ENCODE measurements at regions not wholly inside any gene's neighbourhood (a gene's known extent, or its start where the extent isn't known, plus 50 kb on each side); places are given as distances from the start of the nearest gene placed in this dataset.

DNA sequence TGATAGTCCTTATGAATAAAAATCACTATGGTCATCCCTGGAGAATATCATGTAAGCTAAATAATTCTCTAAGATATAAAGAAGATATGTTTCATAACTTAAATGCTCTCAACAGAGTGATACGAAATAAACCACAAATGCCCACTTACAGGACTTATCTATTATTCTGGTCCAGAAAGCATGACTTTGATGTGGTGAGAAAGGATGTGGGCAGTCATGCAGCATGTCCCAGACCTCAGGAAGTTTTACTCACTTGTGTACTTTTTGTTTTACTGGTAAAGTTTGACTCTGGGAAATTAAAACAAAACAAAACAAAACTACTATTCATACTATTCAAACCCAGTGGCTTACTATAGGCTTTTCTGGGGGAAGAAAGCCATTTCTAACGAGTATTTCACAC is 483.2 kb upstream of the SLITRK6 start:
- POLR2A ChIA-PET, result no interaction called here
- in situ Hi-C loops (cut with HindIII; ENCODE audit: low pct_unique_long_range_greater_than_20kb, low sequenced_read_pairs) (no loop called here), intact Hi-C loops (cut with micrococcal nuclease; ENCODE audit: unreplicated experiment) (no loop called here)
- DNase-seq (ENCODE audit: low read depth, low spot score) (no peak), ATAC-seq (no peak)
- H3K36me3 ChIP-seq (ENCODE audit: control insufficient read depth, insufficient read depth, low read length), result no peaks in the 10 kb centered on the region
- no peak overlapping the region for H3K4me3 ChIP-seq (ENCODE audit: low read depth in 2 of 2, low read length in 2 of 2)
- BruUV-seq (replicated peaks), result no TSS peak
- H3K27ac ChIP-seq (ENCODE audit: low read length), result no peak overlapping the region
- H3K4me1 ChIP-seq (ENCODE audit: control insufficient read depth, insufficient read depth, low read length), result no peaks in the 10 kb centered on the region
- H3K27me3 ChIP-seq (ENCODE audit: control insufficient read depth, insufficient read depth, low read length), result no peaks in the 10 kb centered on the region
- CTCF ChIA-PET, result no interaction called here
- H3K9me3 ChIP-seq (ENCODE audit: control insufficient read depth, insufficient read depth, low read depth, low read length), result no peaks in the 10 kb centered on the region
- TF ChIP-seq TCF7L2 (IDR thresholded peaks at IDR 0.05; ENCODE audit: low read depth, low read length) (no peak), SIN3A (IDR thresholded peaks at IDR 0.05; ENCODE audit: borderline replicate concordance, insufficient read depth, low read depth, low read length) (no peak), POLR2AphosphoS5 (IDR thresholded peaks at IDR 0.05; ENCODE audit: low read depth, low read length) (no peak), CTCF (IDR thresholded peaks at IDR 0.05) (no peak), REST (IDR thresholded peaks at IDR 0.05; ENCODE audit: insufficient read depth in 1 of 2, low read depth in 2 of 2, low read length in 1 of 2) (no peak)

- H3K4me1 ChIP-seq (ENCODE audit: control insufficient read depth, insufficient read depth, low read length), result no peaks in the 10 kb centered on the region
- H3K27me3 ChIP-seq (ENCODE audit: control insufficient read depth, insufficient read depth, low read length), result no peaks in the 10 kb centered on the region
- ChIA-PET CTCF (no interaction called here), POLR2A (no interaction called here)
- intact Hi-C loops (cut with micrococcal nuclease; ENCODE audit: unreplicated experiment) (no loop called here), in situ Hi-C loops (cut with HindIII; ENCODE audit: low pct_unique_long_range_greater_than_20kb, low sequenced_read_pairs) (no loop called here)
- ATAC-seq (no peak), DNase-seq (ENCODE audit: low read depth, low spot score) (no peak)
- no peaks in the 10 kb centered on the region for H3K36me3 ChIP-seq (ENCODE audit: control insufficient read depth, insufficient read depth, low read length)
- H3K4me3 ChIP-seq (ENCODE audit: low read depth in 2 of 2, low read length in 2 of 2), result no peak overlapping the region
- H3K9me3 ChIP-seq (ENCODE audit: control insufficient read depth, insufficient read depth, low read depth, low read length), result no peaks in the 10 kb centered on the region
- H3K27ac ChIP-seq (ENCODE audit: low read length), result no peak overlapping the region
- BruUV-seq (replicated peaks), result no TSS peak
- TF ChIP-seq SIN3A (IDR thresholded peaks at IDR 0.05; ENCODE audit: borderline replicate concordance, insufficient read depth, low read depth, low read length) (no peak), POLR2AphosphoS5 (IDR thresholded peaks at IDR 0.05; ENCODE audit: low read depth, low read length) (no peak), CTCF (IDR thresholded peaks at IDR 0.05) (no peak)
Observed at GRCh38 chr13:86283031-86283430, 483.8 kb upstream of the SLITRK6 start.

DNA sequence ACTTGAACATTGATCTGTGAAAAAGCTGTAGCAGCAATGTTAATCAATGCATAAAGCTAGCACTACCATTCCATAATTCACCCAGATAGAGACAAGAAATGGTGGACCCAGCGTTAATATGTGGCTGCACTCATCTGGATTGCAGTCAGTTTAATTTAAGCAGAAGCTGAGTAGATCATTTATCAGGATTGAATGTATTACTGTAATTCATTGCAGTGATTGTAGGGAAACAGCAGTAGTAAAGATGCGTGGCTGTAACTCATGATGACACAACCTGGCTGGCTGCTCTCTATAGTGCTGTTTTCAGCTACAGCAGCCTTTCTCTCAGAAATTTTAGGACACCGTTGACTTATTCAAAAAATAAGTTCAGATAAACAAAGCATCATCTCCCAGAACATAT is 499.5 kb upstream of the SLITRK6 start:
- no peak for TF ChIP-seq TCF7L2 (IDR thresholded peaks at IDR 0.05; ENCODE audit: low read depth, low read length)
- no peak for TF ChIP-seq CTCF (IDR thresholded peaks at IDR 0.05)
- no peak for TF ChIP-seq SIN3A (IDR thresholded peaks at IDR 0.05; ENCODE audit: borderline replicate concordance, insufficient read depth, low read depth, low read length)
- no peak for TF ChIP-seq REST (IDR thresholded peaks at IDR 0.05; ENCODE audit: insufficient read depth in 1 of 2, low read depth in 2 of 2, low read length in 1 of 2)
- no peak for TF ChIP-seq POLR2AphosphoS5 (IDR thresholded peaks at IDR 0.05; ENCODE audit: low read depth, low read length)
- no TSS peak for BruUV-seq (replicated peaks)
- ChIA-PET CTCF (no interaction called here), POLR2A (no interaction called here)
- Histone ChIP-seq H3K36me3 (ENCODE audit: control insufficient read depth, insufficient read depth, low read length) (no peaks in the 10 kb centered on the region), H3K4me1 (ENCODE audit: control insufficient read depth, insufficient read depth, low read length) (no peaks in the 10 kb centered on the region), H3K4me3 (ENCODE audit: low read depth in 2 of 2, low read length in 2 of 2) (no peak overlapping the region), H3K9me3 (ENCODE audit: control insufficient read depth, insufficient read depth, low read depth, low read length) (no peaks in the 10 kb centered on the region), H3K27me3 (ENCODE audit: control insufficient read depth, insufficient read depth, low read length) (no peaks in the 10 kb centered on the region), H3K27ac (ENCODE audit: low read length) (no peak overlapping the region)
- ATAC-seq (no peak), DNase-seq (ENCODE audit: low read depth, low spot score) (no peak)
- intact Hi-C loops (cut with micrococcal nuclease; ENCODE audit: unreplicated experiment) (no loop called here), in situ Hi-C loops (cut with HindIII; ENCODE audit: low pct_unique_long_range_greater_than_20kb, low sequenced_read_pairs) (no loop called here)
